ENCODE measurements at regions not wholly inside any gene's neighbourhood (a gene's known extent, or its start where the extent isn't known, plus 50 kb on each side); places are given as distances from the start of the nearest gene placed in this dataset.

DNA sequence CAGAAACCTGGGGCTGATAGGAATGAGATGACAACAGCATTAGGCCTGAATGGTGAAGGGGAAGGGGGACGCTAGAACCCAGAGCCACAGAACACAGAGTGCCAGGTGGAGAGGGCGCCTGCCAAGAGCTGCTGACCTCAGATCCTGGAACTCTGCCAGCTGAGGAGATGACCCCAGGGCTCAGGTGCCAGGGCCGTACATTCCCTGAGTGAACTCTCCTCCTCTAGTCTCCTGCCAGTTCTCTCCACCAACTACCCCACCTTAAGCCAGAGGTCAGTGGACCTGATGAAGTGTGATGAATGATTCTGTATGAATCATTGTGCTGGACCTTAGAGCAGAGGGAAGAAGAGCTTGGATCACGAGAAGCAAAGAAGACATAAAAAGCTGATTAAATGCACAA, 1582.2 kb upstream of the ACVR2A start:
- no peaks in the 10 kb centered on the region for H3K36me3 ChIP-seq (ENCODE audit: low read depth)
- no peak overlapping the region for H3K4me3 ChIP-seq (ENCODE audit: severe bottlenecking)
- TF ChIP-seq, protein P1, sequence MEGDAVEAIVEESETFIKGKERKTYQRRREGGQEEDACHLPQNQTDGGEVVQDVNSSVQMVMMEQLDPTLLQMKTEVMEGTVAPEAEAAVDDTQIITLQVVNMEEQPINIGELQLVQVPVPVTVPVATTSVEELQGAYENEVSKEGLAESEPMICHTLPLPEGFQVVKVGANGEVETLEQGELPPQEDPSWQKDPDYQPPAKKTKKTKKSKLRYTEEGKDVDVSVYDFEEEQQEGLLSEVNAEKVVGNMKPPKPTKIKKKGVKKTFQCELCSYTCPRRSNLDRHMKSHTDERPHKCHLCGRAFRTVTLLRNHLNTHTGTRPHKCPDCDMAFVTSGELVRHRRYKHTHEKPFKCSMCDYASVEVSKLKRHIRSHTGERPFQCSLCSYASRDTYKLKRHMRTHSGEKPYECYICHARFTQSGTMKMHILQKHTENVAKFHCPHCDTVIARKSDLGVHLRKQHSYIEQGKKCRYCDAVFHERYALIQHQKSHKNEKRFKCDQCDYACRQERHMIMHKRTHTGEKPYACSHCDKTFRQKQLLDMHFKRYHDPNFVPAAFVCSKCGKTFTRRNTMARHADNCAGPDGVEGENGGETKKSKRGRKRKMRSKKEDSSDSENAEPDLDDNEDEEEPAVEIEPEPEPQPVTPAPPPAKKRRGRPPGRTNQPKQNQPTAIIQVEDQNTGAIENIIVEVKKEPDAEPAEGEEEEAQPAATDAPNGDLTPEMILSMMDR (IDR thresholded peaks at IDR 0.05; ENCODE audit: poor library complexity, severe bottlenecking), result no peak
- no peak for DNase-seq (ENCODE audit: low spot score)
- no peak for ATAC-seq (ENCODE audit: low read depth)
- no peaks in the 10 kb centered on the region for H3K4me1 ChIP-seq (ENCODE audit: insufficient read depth, poor library complexity, severe bottlenecking)
- H3K27ac ChIP-seq (ENCODE audit: poor library complexity, severe bottlenecking), result no peak overlapping the region
- H3K27me3 ChIP-seq (ENCODE audit: insufficient read depth, poor library complexity, severe bottlenecking), result no peaks in the 10 kb centered on the region
- no peaks in the 10 kb centered on the region for H3K9me3 ChIP-seq (ENCODE audit: severe bottlenecking)

DNA sequence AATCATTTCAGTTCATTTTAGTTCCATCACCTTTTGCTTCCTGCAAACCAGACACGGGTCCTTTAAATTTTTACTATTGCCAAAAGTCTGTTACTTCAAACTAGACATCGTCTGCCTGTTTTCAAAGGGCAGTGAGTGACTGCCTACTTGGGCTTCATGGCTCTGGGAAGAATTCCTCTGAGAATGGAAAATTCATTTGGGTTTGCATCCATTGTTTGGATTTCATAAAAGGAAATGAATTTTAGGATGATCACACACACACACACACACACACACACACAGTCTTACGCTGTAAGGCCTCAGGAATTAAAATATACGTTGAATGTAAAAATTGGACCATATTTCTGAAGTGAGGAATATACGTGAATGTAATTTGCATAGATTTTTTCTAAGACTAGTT, 1584.3 kb upstream of the ACVR2A start:
- H3K9me3 ChIP-seq (ENCODE audit: severe bottlenecking), result no peaks in the 10 kb centered on the region
- TF ChIP-seq, protein P1 (IDR thresholded peaks at IDR 0.05; ENCODE audit: poor library complexity, severe bottlenecking), result no peak
- H3K36me3 ChIP-seq (ENCODE audit: low read depth), result no peaks in the 10 kb centered on the region
- no peak for DNase-seq (ENCODE audit: low spot score)
- no peaks in the 10 kb centered on the region for H3K27me3 ChIP-seq (ENCODE audit: insufficient read depth, poor library complexity, severe bottlenecking)
- H3K27ac ChIP-seq (ENCODE audit: poor library complexity, severe bottlenecking), result no peak overlapping the region
- no peak for ATAC-seq (ENCODE audit: low read depth)
- no peaks in the 10 kb centered on the region for H3K4me1 ChIP-seq (ENCODE audit: insufficient read depth, poor library complexity, severe bottlenecking)
- H3K4me3 ChIP-seq (ENCODE audit: severe bottlenecking), result no peak overlapping the region

DNA sequence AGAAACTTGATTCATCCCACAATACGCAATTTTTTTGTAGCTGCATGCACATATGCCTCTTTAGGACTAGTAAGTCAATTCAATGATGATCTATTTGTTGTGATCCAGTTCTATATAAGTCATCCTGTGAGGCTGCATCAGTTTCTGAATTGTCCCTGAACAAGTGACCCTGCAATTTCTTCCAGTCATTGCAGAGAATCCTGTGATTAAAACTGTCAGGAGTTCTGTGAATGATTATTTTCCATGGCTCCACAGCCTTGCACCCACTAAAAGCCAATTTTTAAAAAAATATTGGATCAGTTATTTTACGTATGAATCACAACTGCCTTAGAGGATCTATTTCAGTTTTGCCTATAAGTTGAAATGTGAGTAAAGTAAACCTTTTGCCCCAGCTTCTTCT, 1585.0 kb upstream of the ACVR2A start:
- no peaks in the 10 kb centered on the region for H3K4me1 ChIP-seq (ENCODE audit: insufficient read depth, poor library complexity, severe bottlenecking)
- no peak for DNase-seq (ENCODE audit: low spot score)
- no peaks in the 10 kb centered on the region for H3K27me3 ChIP-seq (ENCODE audit: insufficient read depth, poor library complexity, severe bottlenecking)
- no peaks in the 10 kb centered on the region for H3K9me3 ChIP-seq (ENCODE audit: severe bottlenecking)
- TF ChIP-seq, protein P1 (IDR thresholded peaks at IDR 0.05; ENCODE audit: poor library complexity, severe bottlenecking), result no peak
- no peak overlapping the region for H3K4me3 ChIP-seq (ENCODE audit: severe bottlenecking)
- H3K36me3 ChIP-seq (ENCODE audit: low read depth), result no peaks in the 10 kb centered on the region
- no peak overlapping the region for H3K27ac ChIP-seq (ENCODE audit: poor library complexity, severe bottlenecking)
- no peak for ATAC-seq (ENCODE audit: low read depth)

DNA sequence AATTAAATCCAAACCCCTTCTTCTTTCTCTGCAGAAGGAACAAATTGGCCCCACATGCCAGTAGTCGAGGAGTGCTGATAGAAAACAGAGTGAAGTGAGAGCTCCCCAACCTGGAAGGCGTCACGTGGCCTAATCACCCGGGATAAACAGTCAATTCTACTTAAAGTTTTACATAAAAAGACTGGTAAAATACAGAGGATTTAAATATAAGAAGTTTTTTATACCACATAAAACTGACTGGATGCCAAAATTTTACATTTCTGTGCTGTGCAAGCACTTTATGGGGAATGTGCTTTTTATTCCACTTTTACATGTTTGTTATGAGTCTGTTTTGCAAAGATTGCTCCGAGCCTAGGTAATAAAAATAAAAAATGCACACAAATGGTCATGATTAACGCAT, 1586.8 kb upstream of the ACVR2A start:
- H3K4me1 ChIP-seq (ENCODE audit: insufficient read depth, poor library complexity, severe bottlenecking), result no peaks in the 10 kb centered on the region
- H3K36me3 ChIP-seq (ENCODE audit: low read depth), result no peaks in the 10 kb centered on the region
- no peaks in the 10 kb centered on the region for H3K27me3 ChIP-seq (ENCODE audit: insufficient read depth, poor library complexity, severe bottlenecking)
- TF ChIP-seq, protein P1 (IDR thresholded peaks at IDR 0.05; ENCODE audit: poor library complexity, severe bottlenecking), result no peak
- no peak overlapping the region for H3K4me3 ChIP-seq (ENCODE audit: severe bottlenecking)
- no peak overlapping the region for H3K27ac ChIP-seq (ENCODE audit: poor library complexity, severe bottlenecking)
- no peaks in the 10 kb centered on the region for H3K9me3 ChIP-seq (ENCODE audit: severe bottlenecking)
- DNase-seq (ENCODE audit: low spot score) (no peak), ATAC-seq (ENCODE audit: low read depth) (no peak)

GRCh38 chr2:146252119-146252518, 1592.7 kb upstream of the ACVR2A start:
- TF ChIP-seq, protein P1 (IDR thresholded peaks at IDR 0.05; ENCODE audit: poor library complexity, severe bottlenecking), result no peak
- no peak overlapping the region for H3K4me3 ChIP-seq (ENCODE audit: severe bottlenecking)
- H3K27ac ChIP-seq (ENCODE audit: poor library complexity, severe bottlenecking), result no peak overlapping the region
- ATAC-seq (ENCODE audit: low read depth) (no peak), DNase-seq (ENCODE audit: low spot score) (no peak)
- H3K9me3 ChIP-seq (ENCODE audit: severe bottlenecking), result no peaks in the 10 kb centered on the region
- no peaks in the 10 kb centered on the region for H3K4me1 ChIP-seq (ENCODE audit: insufficient read depth, poor library complexity, severe bottlenecking)
- H3K36me3 ChIP-seq (ENCODE audit: low read depth), result no peaks in the 10 kb centered on the region
- no peaks in the 10 kb centered on the region for H3K27me3 ChIP-seq (ENCODE audit: insufficient read depth, poor library complexity, severe bottlenecking)

Data from RWPE2 (cell line).